Breast epithelium (tissue), 3 donors: ENCODE measurements at regions not wholly inside any gene's neighbourhood (a gene's known extent, or its start where the extent isn't known, plus 50 kb on each side); places are given as distances from the start of the nearest gene placed in this dataset.

Experiments
- POLR2A ChIP-seq: fragments of 450-650 bp; IDR thresholded peaks from one replicate; pipeline ENCODE4 v1.6.1; 2016; ENCODE audit warnings: antibody characterized with exemption, mild to moderate bottlenecking, moderate library complexity
- POLR2AphosphoS5 ChIP-seq, 3 donors: sonication (generic); formaldehyde crosslinking; IDR thresholded peaks; one replicate each; pipeline ENCODE4 v1.6.1; 2017; ENCODE audit warnings: antibody characterized with exemption in 3 of 3

- TF ChIP-seq POLR2A (no peak), POLR2AphosphoS5 (IDR thresholded peaks at IDR 0.05) (no peak)
These were observed 400.1 kb downstream of the FAT4 start for GRCh38 chr4:125714845-125715244.
